Ovary (tissue), 7 donors: ENCODE measurements at regions not wholly inside any gene's neighbourhood (a gene's known extent, or its start where the extent isn't known, plus 50 kb on each side); places are given as distances from the start of the nearest gene placed in this dataset.

Source experiments
- DNase-seq, 5 donors: peaks; one replicate each; pipeline ENCODE4 v3.0.0-alpha.2; 2019 to 2020
- H3K27ac ChIP-seq, 2 donors: fragments of 200-600 bp; one replicate each; pipeline versions ENCODE4 v1.5.1 to v1.8.0; 2019 to 2022
- H3K27me3 ChIP-seq: fragments of 200-600 bp; one replicate; pipeline ENCODE4 v1.8.0; 2022
- H3K36me3 ChIP-seq: fragments of 200-600 bp; sonication (generic); one replicate; pipeline ENCODE4 v1.5.1; 2019
- H3K4me1 ChIP-seq: one replicate; pipeline ENCODE4 v1.8.1; 2013; ENCODE audit warnings: mild to moderate bottlenecking, moderate library complexity; ENCODE audit not compliant: insufficient read depth
- H3K4me3 ChIP-seq: fragments of 200-600 bp; sonication (generic); one replicate; pipeline ENCODE4 v1.5.1; 2017
- H3K9me3 ChIP-seq, 2 donors: fragments of 200-600 bp in 1 of 2; sonication (generic) in 1 of 2; one replicate each; pipeline versions ENCODE4 v1.5.1 to v1.8.1; 2013 to 2019; ENCODE audit warnings: mild to moderate bottlenecking in 1 of 2, moderate library complexity in 1 of 2
- CTCF ChIP-seq, 3 donors: fragments of 450-650 bp in 2 of 3; fragments of 200-600 bp in 1 of 3; IDR thresholded peaks; one replicate each; pipeline versions ENCODE4 v1.5.1 to v1.8.0; 2016 to 2022; ENCODE audit warnings: antibody characterized with exemption in 3 of 3, mild to moderate bottlenecking in 1 of 3
- EP300 ChIP-seq: sonication (generic); formaldehyde crosslinking; IDR thresholded peaks from one replicate; pipeline ENCODE4 v1.6.1; 2017; ENCODE audit warnings: antibody characterized with exemption
- POLR2A ChIP-seq: fragments of 450-650 bp; IDR thresholded peaks from one replicate; pipeline ENCODE4 v1.6.1; 2017; ENCODE audit warnings: antibody characterized with exemption, mild to moderate bottlenecking, moderate library complexity
- WGBS, 3 donors: extraction: QIAGEN DNeasy Blood & Tissue Kit in 1 of 3; methylation state at CpG; one replicate each; pipeline versions ENCODE4 v1.1.5 to v1.1.7; 2013 to 2017; 5-methylcytosine and 5-hydroxymethylcytosine counted together
- intact Hi-C, 4 donors: fragments of 100-400 bp; cut with DNase I; formaldehyde crosslinking; loops; one replicate each; pipeline versions ENCODE4 v1.11.0 to v1.15.1; 2022 to 2023
- donor health status: DM: no; HTN: no; CAD: no; lungs with moderate emphysema.
- donor health status: DM: no; HTN: no; CAD: no.
- donor health status: Bipolar disorder and iron deficiency.
- donor health status: DM: no; HTN: no; CAD: no.
- donor health status: DM: yes; HTN: yes; CAD: no.

- intact Hi-C loops: no loop called here
- 22 to 36% (median 26%) methylated on average over 5 of the region's 5 CpGs for WGBS, 3 donors
- no peaks in the 10 kb centered on the region for H3K9me3 ChIP-seq
- H3K36me3 ChIP-seq: no peaks in the 10 kb centered on the region
- no peak overlapping the region for H3K4me3 ChIP-seq
- TF ChIP-seq POLR2A (no peak), EP300 (no peak), CTCF (IDR thresholded peaks at IDR 0.05) (no peak)
- no peaks in the 10 kb centered on the region for H3K4me1 ChIP-seq
- DNase-seq: no peak
- no peak overlapping the region for H3K27ac ChIP-seq
- no peaks in the 10 kb centered on the region for H3K27me3 ChIP-seq
These were observed 547.9 kb downstream of the DTWD2 start for GRCh38 chr5:118440496-118440895.

- no peaks in the 10 kb centered on the region for H3K27me3 ChIP-seq
- intact Hi-C loops: no loop called here
- TF ChIP-seq EP300 (no peak), CTCF (IDR thresholded peaks at IDR 0.05) (no peak), POLR2A (no peak)
- no peaks in the 10 kb centered on the region for H3K36me3 ChIP-seq
- H3K9me3 ChIP-seq: no peaks in the 10 kb centered on the region
- no peak for DNase-seq
- no peak overlapping the region for H3K4me3 ChIP-seq
- WGBS, 3 donors: 11 to 22% (median 11%) methylated on average over 2 of the region's 2 CpGs
- H3K4me1 ChIP-seq: no peaks in the 10 kb centered on the region
- H3K27ac ChIP-seq: no peak overlapping the region
These were observed 548.5 kb downstream of the DTWD2 start for GRCh38 chr5:118439831-118440230.

- H3K27me3 ChIP-seq: no peaks in the 10 kb centered on the region
- intact Hi-C loops: no loop called here
- DNase-seq: no peak
- H3K27ac ChIP-seq: no peak overlapping the region
- WGBS, 3 donors: 75 to 81% (median 81%) methylated on average over 4 of the region's 4 CpGs
- H3K4me3 ChIP-seq: no peak overlapping the region
- H3K4me1 ChIP-seq: no peaks in the 10 kb centered on the region
- no peak for TF ChIP-seq EP300
- no peak for TF ChIP-seq POLR2A
- TF ChIP-seq CTCF (IDR thresholded peaks at IDR 0.05): no peak
- no peaks in the 10 kb centered on the region for H3K36me3 ChIP-seq
- H3K9me3 ChIP-seq: no peaks in the 10 kb centered on the region
These were observed 553.2 kb downstream of the DTWD2 start for GRCh38 chr5:118435131-118435530.

- 39 to 61% (median 59%) methylated on average over 2 of the region's 2 CpGs for WGBS, 3 donors
- Histone ChIP-seq H3K9me3 (no peaks in the 10 kb centered on the region), H3K4me3 (no peak overlapping the region), H3K4me1 (no peaks in the 10 kb centered on the region), H3K36me3 (no peaks in the 10 kb centered on the region), H3K27me3 (no peaks in the 10 kb centered on the region), H3K27ac (no peak overlapping the region)
- DNase-seq: no peak
- intact Hi-C loops: no loop called here
- TF ChIP-seq POLR2A (no peak), EP300 (no peak), CTCF (IDR thresholded peaks at IDR 0.05) (no peak)
These were observed 553.8 kb downstream of the DTWD2 start for GRCh38 chr5:118434522-118434921.

- H3K4me1 ChIP-seq: no peaks in the 10 kb centered on the region
- no peaks in the 10 kb centered on the region for H3K9me3 ChIP-seq
- no peak overlapping the region for H3K27ac ChIP-seq
- TF ChIP-seq EP300: no peak
- TF ChIP-seq CTCF (IDR thresholded peaks at IDR 0.05): no peak
- no peak for TF ChIP-seq POLR2A
- no peaks in the 10 kb centered on the region for H3K27me3 ChIP-seq
- WGBS, 3 donors: 95 to 99% (median 97%) methylated on average over 2 of the region's 2 CpGs
- no peak for DNase-seq
- H3K4me3 ChIP-seq: no peak overlapping the region
- H3K36me3 ChIP-seq: no peaks in the 10 kb centered on the region
- intact Hi-C loops: no loop called here
These were observed 558.3 kb downstream of the DTWD2 start for GRCh38 chr5:118430076-118430475.
